Stomach (tissue), 8 donors: ENCODE measurements at regions not wholly inside any gene's neighbourhood (a gene's known extent, or its start where the extent isn't known, plus 50 kb on each side); places are given as distances from the start of the nearest gene placed in this dataset.

Experiments used
- DNase-seq, 2 donors: peaks; one replicate each; pipeline versions ENCODE4 v3.0.0 to v3.0.0-alpha.2; 2013 to 2019
- H3K27ac ChIP-seq, 5 donors: fragments of 200-600 bp in 4 of 5; sonication (generic) in 4 of 5; one replicate each; pipeline ENCODE4 v1.5.1; 2013 to 2019; ENCODE audit warnings: mild to moderate bottlenecking in 1 of 5, moderate library complexity in 1 of 5
- H3K27me3 ChIP-seq, 3 donors: fragments of 200-600 bp; sonication (generic); one replicate each; pipeline ENCODE4 v1.5.1; 2017 to 2019; ENCODE audit warnings: mixed run types in 1 of 3
- H3K36me3 ChIP-seq, 4 donors: fragments of 200-600 bp; sonication (generic); 1 replicate in 3 of 4; 2 replicates in 1 of 4; pipeline ENCODE4 v1.5.1; 2016 to 2019
- H3K4me1 ChIP-seq, 4 donors: fragments of 200-600 bp; sonication (generic); one replicate each; pipeline ENCODE4 v1.5.1; 2016 to 2019
- H3K4me3 ChIP-seq, 4 donors: fragments of 200-600 bp; sonication (generic) in 3 of 4; one replicate each; pipeline ENCODE4 v1.5.1; 2016 to 2019; ENCODE audit warnings: mild to moderate bottlenecking in 1 of 4
- H3K9me3 ChIP-seq, 4 donors: fragments of 200-600 bp; sonication (generic); one replicate each; pipeline ENCODE4 v1.5.1; 2016 to 2019
- EP300 ChIP-seq: sonication (generic); formaldehyde crosslinking; IDR thresholded peaks from one replicate; pipeline ENCODE4 v1.6.1; 2017; ENCODE audit warnings: antibody characterized with exemption
- POLR2A ChIP-seq, 4 donors: fragments of 450-650 bp; IDR thresholded peaks; one replicate each; pipeline ENCODE4 v1.6.1; 2016; ENCODE audit warnings: antibody characterized with exemption in 4 of 4, control low read depth in 2 of 4, mild to moderate bottlenecking in 1 of 4, moderate library complexity in 1 of 4
- POLR2AphosphoS5 ChIP-seq, 3 donors: sonication (generic); formaldehyde crosslinking; IDR thresholded peaks; one replicate each; pipeline ENCODE4 v1.6.1; 2016; ENCODE audit warnings: antibody characterized with exemption in 3 of 3
- WGBS, 5 donors: extraction: QIAGEN DNeasy Blood & Tissue Kit in 3 of 5; methylation state at CpG; one replicate each; pipeline versions ENCODE4 v1.1.5 to v1.1.7; 2013 to 2018; 5-methylcytosine and 5-hydroxymethylcytosine counted together
- intact Hi-C: fragments of 100-400 bp; cut with DNase I; formaldehyde crosslinking; loops from one replicate; pipeline ENCODE4 v1.15.1; 2023; ENCODE audit warnings: low total_unique reads
- TF ChIP-seq, protein P1 (sequence below), 7 experiments: fragments of 450-650 bp in 4 of 7; fragments of 200-600 bp in 3 of 7; sonication (generic) in 3 of 7; IDR thresholded peaks; one replicate each; pipeline ENCODE4 v1.5.1; 2016 to 2019; ENCODE audit warnings: antibody characterized with exemption in 7 of 7, control low read depth in 2 of 7, mild to moderate bottlenecking in 1 of 7
- donor health status: healthy with polysubstance abuse.
- donor health status: Bipolar disorder and iron deficiency.
- donor health status: healthy.

DNA sequence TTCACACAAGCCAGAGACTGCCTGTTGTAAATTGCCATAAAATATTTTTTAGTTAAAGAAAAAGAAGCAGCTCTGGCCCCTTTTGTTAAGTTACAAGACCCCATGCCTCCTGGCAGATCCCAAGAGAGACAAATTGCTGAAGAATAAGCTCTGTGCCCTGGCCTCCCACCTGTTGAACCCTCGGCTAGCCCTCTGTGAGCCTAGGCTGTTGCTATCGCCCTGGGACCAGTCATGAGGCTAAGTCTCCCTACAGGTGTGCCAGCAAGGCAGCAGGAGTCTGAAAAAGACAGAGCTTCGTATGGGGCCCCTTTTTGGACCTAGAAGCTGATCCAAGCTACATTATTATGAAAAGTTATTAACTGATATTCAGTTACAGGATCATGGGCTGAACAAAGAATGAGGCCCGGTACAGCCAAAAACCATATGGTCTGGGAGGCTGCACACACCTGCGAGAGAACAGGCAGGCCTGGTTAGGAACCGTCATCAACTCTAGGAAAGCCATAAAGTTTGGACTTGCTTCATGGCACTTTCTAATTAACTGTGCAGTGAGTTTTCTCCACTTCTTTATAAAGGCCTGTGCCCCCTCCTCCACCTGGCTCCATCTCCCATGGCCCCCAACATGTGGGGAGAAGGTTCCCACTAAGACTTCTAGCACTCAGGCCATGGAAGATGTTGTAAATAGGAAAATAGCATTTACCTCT is 384.7 kb downstream of the ENC1 start:
- Histone ChIP-seq H3K9me3 (no peaks in the 10 kb centered on the region), H3K27me3 (no peaks in the 10 kb centered on the region), H3K4me1 (peaks cover 9 to 21% (median 16%) of the 10 kb centered on the region in 4 donors), H3K27ac (no peak overlapping the region), H3K36me3 (no peaks in the 10 kb centered on the region), H3K4me3 (no peak overlapping the region)
- TF ChIP-seq, protein P1, sequence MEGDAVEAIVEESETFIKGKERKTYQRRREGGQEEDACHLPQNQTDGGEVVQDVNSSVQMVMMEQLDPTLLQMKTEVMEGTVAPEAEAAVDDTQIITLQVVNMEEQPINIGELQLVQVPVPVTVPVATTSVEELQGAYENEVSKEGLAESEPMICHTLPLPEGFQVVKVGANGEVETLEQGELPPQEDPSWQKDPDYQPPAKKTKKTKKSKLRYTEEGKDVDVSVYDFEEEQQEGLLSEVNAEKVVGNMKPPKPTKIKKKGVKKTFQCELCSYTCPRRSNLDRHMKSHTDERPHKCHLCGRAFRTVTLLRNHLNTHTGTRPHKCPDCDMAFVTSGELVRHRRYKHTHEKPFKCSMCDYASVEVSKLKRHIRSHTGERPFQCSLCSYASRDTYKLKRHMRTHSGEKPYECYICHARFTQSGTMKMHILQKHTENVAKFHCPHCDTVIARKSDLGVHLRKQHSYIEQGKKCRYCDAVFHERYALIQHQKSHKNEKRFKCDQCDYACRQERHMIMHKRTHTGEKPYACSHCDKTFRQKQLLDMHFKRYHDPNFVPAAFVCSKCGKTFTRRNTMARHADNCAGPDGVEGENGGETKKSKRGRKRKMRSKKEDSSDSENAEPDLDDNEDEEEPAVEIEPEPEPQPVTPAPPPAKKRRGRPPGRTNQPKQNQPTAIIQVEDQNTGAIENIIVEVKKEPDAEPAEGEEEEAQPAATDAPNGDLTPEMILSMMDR (IDR thresholded peaks at IDR 0.05) = no peak
- no peak for TF ChIP-seq POLR2AphosphoS5 (IDR thresholded peaks at IDR 0.05)
- no peak for TF ChIP-seq POLR2A (IDR thresholded peaks at IDR 0.05)
- no peak for TF ChIP-seq EP300
- intact Hi-C loops = no loop called here
- 93 to 97% (median 96%) methylated on average over 6 of the region's 6 CpGs for WGBS, 5 donors
- no peak for DNase-seq

DNA sequence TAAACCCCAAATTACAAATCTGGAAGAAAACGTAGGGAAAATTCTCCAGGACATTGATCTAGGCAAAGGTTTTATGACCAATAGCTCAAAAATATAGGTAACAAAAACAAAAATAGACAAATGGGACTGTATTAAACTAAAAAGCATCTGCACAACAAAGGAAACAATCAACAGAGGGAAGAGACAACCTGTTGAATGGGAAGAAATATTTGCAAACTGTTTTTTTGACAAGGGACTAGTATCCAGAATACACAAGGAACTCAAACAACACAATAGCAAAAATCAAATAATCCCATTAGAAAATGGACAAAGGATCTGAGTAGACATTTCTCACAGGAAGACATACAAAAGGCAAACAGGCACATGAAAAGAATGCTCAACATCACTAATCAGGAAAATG is 386.3 kb downstream of the ENC1 start:
- DNase-seq = no peak
- Histone ChIP-seq H3K27me3 (no peaks in the 10 kb centered on the region), H3K4me3 (no peak overlapping the region), H3K27ac (no peak overlapping the region), H3K4me1 (peaks cover 9 to 21% (median 16%) of the 10 kb centered on the region in 4 donors), H3K9me3 (no peaks in the 10 kb centered on the region), H3K36me3 (no peaks in the 10 kb centered on the region)
- intact Hi-C loops = no loop called here
- 83 to 95% (median 93%) methylated on average over 1 of the region's 1 CpG for WGBS, 5 donors
- TF ChIP-seq, protein P1 (IDR thresholded peaks at IDR 0.05) = no peak
- TF ChIP-seq EP300 (no peak), POLR2AphosphoS5 (IDR thresholded peaks at IDR 0.05) (no peak), POLR2A (IDR thresholded peaks at IDR 0.05) (no peak)

DNA sequence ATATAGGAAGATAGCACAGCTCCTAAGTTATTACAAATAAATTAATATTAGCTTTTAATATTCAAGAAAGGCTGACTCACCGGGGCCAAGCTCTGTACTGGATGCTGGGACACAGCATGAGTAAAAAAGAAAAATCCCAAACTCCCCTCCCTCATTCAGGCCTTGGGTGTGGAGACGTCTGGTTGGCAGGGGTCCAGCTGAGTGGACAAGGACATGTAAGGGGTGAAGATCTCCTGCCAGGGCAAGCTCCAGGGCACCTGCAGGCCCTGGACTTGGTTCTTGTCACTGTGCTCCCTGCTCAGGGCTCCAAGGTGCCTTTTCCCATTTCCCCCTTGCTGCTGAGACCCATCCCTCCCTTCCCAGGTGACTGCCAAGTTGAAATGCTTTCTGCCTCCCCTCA is 388.5 kb downstream of the ENC1 start:
- 52 to 72% (median 55%) methylated on average over 2 of the region's 2 CpGs for WGBS, 5 donors
- Histone ChIP-seq H3K27me3 (no peaks in the 10 kb centered on the region), H3K4me3 (no peak overlapping the region), H3K4me1 (peaks cover 1 to 3% (median 2%) of the 10 kb centered on the region in 4 donors), H3K9me3 (no peaks in the 10 kb centered on the region), H3K36me3 (no peaks in the 10 kb centered on the region), H3K27ac (peak overlapping the region in 4 of 5 donors; percentile 37 to 60 (median 51))
- DNase-seq = no peak
- intact Hi-C loops = no loop called here
- TF ChIP-seq POLR2A (IDR thresholded peaks at IDR 0.05) (no peak), EP300 (no peak), POLR2AphosphoS5 (IDR thresholded peaks at IDR 0.05) (no peak)
- TF ChIP-seq, protein P1 (IDR thresholded peaks at IDR 0.05) = no peak

- Histone ChIP-seq H3K4me3 (no peak overlapping the region), H3K27me3 (no peaks in the 10 kb centered on the region), H3K36me3 (no peaks in the 10 kb centered on the region), H3K27ac (peak overlapping the region in 4 of 5 donors; percentile 37 to 60 (median 51)), H3K4me1 (no peaks in the 10 kb centered on the region), H3K9me3 (no peaks in the 10 kb centered on the region)
- TF ChIP-seq EP300 (no peak), POLR2AphosphoS5 (IDR thresholded peaks at IDR 0.05) (peak in 1 of 3 donors; percentile 21)
- peak in 1 of 2 donors; percentile 88 for DNase-seq
- WGBS, 5 donors = 73 to 86% (median 79%) methylated on average over 9 of the region's 9 CpGs
- intact Hi-C loops = no loop called here
These were observed 389.1 kb downstream of the ENC1 start for GRCh38 chr5:74251141-74252035.
